Heart left ventricle (tissue), 16 donors: ENCODE measurements at regions not wholly inside any gene's neighbourhood (a gene's known extent, or its start where the extent isn't known, plus 50 kb on each side); places are given as distances from the start of the nearest gene placed in this dataset.

Source experiments
- ATAC-seq, 4 donors: fragments of 200-7000 bp; cut with Tn5 transposase; one replicate each; pipeline ENCODE4 v1.9.1; 2020 to 2022; ENCODE audit warnings: moderate library complexity in 4 of 4, mild to moderate bottlenecking in 3 of 4, moderate number of reproducible peaks in 1 of 4
- DNase-seq, 5 donors: peaks; one replicate each; pipeline ENCODE4 v3.0.0-alpha.2; 2020
- H3K27ac ChIP-seq, 12 donors: fragments of 200-600 bp; sonication (generic) in 4 of 12; one replicate each; pipeline versions ENCODE4 v1.5.0 to v1.8.0; 2016 to 2022; ENCODE audit warnings: mild to moderate bottlenecking in 2 of 12
- H3K27me3 ChIP-seq, 9 donors: fragments of 200-600 bp; sonication (generic) in 2 of 9; one replicate each; pipeline versions ENCODE4 v1.5.1 to v1.8.0; 2016 to 2022; ENCODE audit warnings: mild to moderate bottlenecking in 3 of 9
- H3K36me3 ChIP-seq, 9 donors: fragments of 200-600 bp; sonication (generic) in 2 of 9; one replicate each; pipeline versions ENCODE4 v1.5.0 to v1.8.0; 2018 to 2022; ENCODE audit warnings: mild to moderate bottlenecking in 2 of 9
- H3K4me1 ChIP-seq, 12 donors: fragments of 200-600 bp; sonication (generic) in 4 of 12; one replicate each; pipeline versions ENCODE4 v1.5.0 to v1.8.0; 2016 to 2022; ENCODE audit warnings: mild to moderate bottlenecking in 3 of 12
- H3K4me3 ChIP-seq, 12 donors: fragments of 200-600 bp; sonication (generic) in 4 of 12; one replicate each; pipeline versions ENCODE4 v1.5.0 to v1.8.0; 2017 to 2022; ENCODE audit warnings: mild to moderate bottlenecking in 9 of 12, moderate library complexity in 4 of 12
- H3K9me3 ChIP-seq, 12 donors: fragments of 200-600 bp; sonication (generic) in 4 of 12; one replicate each; pipeline versions ENCODE4 v1.5.0 to v1.8.0; 2016 to 2022; ENCODE audit warnings: mild to moderate bottlenecking in 1 of 12
- POLR2A ChIP-seq, 2 donors: fragments of 450-650 bp; IDR thresholded peaks; one replicate each; pipeline ENCODE4 v1.6.1; 2017; ENCODE audit warnings: antibody characterized with exemption in 2 of 2, mild to moderate bottlenecking in 2 of 2, moderate library complexity in 2 of 2
- WGBS, 4 donors: extraction: QIAGEN DNeasy Blood & Tissue Kit in 2 of 4; methylation state at CpG; one replicate each; pipeline versions ENCODE4 v1.1.5 to v1.1.7; 2013 to 2018; 5-methylcytosine and 5-hydroxymethylcytosine counted together
- intact Hi-C, 10 donors: fragments of 100-400 bp; cut with DNase I; formaldehyde crosslinking; loops; one replicate each; pipeline versions ENCODE4 v1.11.1 to v1.14.2; 2022
- TF ChIP-seq, protein P1 (sequence below), 12 donors: fragments of 200-600 bp; sonication (generic) in 4 of 12; IDR thresholded peaks; one replicate each; pipeline versions ENCODE4 v1.5.0 to v1.8.0; 2018 to 2022; ENCODE audit warnings: antibody characterized with exemption in 12 of 12, mild to moderate bottlenecking in 5 of 12
- donor health status: ischemic (EF 13 %, LVEDD 7.1; RV severe dilation, severe dysfunction).
- donor health status: healthy with polysubstance abuse.
- donor health status: DM: no; HTN: yes; CAD: no.
- donor health status: DM: no; HTN: no; CAD: no.
- donor health status: ischemic (EF 25% LVEDD 6.9; RV normal size, moderate dysfunction).
- donor health status: ischemic (EF 25% LVEDD 5.7; RV mildly dilated, moderate dysfunction).
- donor health status: healthy.
- donor health status: DM: yes; HTN: yes; CAD: no.
- donor health status: ischemic (EF 35%, LVEDD 5.7; RV mildly dilated, moderate dysfunction).
- donor health status: nonischemic (EF 11% LVEDD 7.7; RV severe dilation, severe dysfunction).
- donor health status: DM: yes; HTN: yes; CAD: no.
- donor health status: PGD.
- donor health status: ischemic (EF 29% LVEDD 5.4; RV normal size, mild dysfunction).
- donor health status: nonischemic (EF 23%, LVEDD 6.1; RV moderate dilation, normal function).

DNA sequence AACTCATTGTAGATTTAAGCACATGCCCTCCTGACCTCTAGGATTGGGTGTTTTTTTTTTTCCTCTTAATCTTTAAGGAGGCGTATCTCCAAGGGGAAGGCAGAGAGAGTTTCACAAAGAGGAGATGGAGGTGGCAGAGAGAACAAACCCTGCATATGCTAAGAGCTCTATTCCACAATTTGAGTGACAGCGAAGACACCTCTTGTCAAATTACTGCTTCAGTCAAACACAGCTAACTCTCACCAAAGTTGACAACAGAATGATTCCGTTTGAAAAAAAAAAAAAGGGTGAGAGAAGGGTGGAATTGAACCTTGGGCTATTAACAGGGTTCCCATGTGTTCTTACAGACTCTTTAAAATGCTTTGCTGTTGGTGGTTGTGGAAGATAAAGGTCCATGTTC is 112.6 kb downstream of the NXPE2 start:
- no peak for ATAC-seq

DNA sequence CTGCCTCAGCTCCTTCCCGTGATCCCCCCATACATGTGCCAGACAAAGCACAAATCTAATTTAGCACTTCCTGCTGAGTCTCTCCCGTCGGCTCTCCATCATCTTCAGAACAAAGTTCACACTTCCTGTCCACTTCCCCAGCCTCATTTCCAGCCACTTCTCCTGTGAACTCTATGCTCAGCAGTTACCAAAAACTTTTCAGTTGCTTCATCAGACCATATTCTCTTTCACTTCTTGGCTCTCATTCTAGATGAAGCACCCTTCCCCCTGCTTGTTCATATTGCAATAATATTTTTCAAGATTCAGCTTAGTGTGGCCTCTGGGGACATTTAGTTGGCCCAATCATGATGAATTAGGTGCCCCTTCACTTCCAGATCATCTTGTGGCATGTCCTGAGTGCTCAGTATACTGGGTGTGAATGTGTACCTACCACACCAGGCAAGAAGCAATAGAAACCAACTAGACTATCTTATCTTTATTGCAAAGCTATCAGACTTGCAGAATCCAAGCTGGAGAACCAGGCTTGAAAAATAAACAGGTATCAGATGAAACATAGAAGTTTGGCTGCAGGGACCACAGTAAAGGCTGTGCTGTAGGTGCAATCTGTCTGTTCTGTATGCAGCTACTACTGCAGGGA is 115.8 kb downstream of the NXPE2 start:
- H3K27ac ChIP-seq = peak overlapping the region in 1 of 12 donors; percentile 26
- no peaks in the 10 kb centered on the region for H3K36me3 ChIP-seq
- ATAC-seq (no peak), DNase-seq (no peak)
- H3K4me3 ChIP-seq = no peak overlapping the region
- intact Hi-C loops = loop anchor here in 1 of 10 donors (10.0 kb wide), 1 partner anchor 161 kb away; no protein-coding TSS in a partner anchor
- WGBS, 4 donors = 24 to 47% (median 39%) methylated on average over 3 of the region's 3 CpGs
- peaks cover 0 to 34% (median 8%) of the 10 kb centered on the region in 12 donors for H3K4me1 ChIP-seq
- H3K27me3 ChIP-seq = no peaks in the 10 kb centered on the region
- no peaks in the 10 kb centered on the region for H3K9me3 ChIP-seq
- no peak for TF ChIP-seq POLR2A (IDR thresholded peaks at IDR 0.05)
- TF ChIP-seq, protein P1, sequence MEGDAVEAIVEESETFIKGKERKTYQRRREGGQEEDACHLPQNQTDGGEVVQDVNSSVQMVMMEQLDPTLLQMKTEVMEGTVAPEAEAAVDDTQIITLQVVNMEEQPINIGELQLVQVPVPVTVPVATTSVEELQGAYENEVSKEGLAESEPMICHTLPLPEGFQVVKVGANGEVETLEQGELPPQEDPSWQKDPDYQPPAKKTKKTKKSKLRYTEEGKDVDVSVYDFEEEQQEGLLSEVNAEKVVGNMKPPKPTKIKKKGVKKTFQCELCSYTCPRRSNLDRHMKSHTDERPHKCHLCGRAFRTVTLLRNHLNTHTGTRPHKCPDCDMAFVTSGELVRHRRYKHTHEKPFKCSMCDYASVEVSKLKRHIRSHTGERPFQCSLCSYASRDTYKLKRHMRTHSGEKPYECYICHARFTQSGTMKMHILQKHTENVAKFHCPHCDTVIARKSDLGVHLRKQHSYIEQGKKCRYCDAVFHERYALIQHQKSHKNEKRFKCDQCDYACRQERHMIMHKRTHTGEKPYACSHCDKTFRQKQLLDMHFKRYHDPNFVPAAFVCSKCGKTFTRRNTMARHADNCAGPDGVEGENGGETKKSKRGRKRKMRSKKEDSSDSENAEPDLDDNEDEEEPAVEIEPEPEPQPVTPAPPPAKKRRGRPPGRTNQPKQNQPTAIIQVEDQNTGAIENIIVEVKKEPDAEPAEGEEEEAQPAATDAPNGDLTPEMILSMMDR (IDR thresholded peaks at IDR 0.05) = no peak

More for the DNA sequence above, 112.6 kb downstream of the NXPE2 start:
- peaks cover 0 to 8% (median 0%) of the 10 kb centered on the region in 12 donors for H3K4me1 ChIP-seq
- no peak overlapping the region for H3K4me3 ChIP-seq
- H3K27me3 ChIP-seq = no peaks in the 10 kb centered on the region
- H3K27ac ChIP-seq = no peak overlapping the region
- H3K9me3 ChIP-seq = no peaks in the 10 kb centered on the region
- intact Hi-C loops = loop anchor here in 1 of 10 donors (10.0 kb wide), 1 partner anchor 164 kb away; no protein-coding TSS in a partner anchor
- no peaks in the 10 kb centered on the region for H3K36me3 ChIP-seq
- DNase-seq = no peak
- 50 to 73% (median 67%) methylated on average over 3 of the region's 3 CpGs for WGBS, 4 donors
- no peak for TF ChIP-seq POLR2A (IDR thresholded peaks at IDR 0.05)
- TF ChIP-seq, protein P1 (IDR thresholded peaks at IDR 0.05) = no peak

DNA sequence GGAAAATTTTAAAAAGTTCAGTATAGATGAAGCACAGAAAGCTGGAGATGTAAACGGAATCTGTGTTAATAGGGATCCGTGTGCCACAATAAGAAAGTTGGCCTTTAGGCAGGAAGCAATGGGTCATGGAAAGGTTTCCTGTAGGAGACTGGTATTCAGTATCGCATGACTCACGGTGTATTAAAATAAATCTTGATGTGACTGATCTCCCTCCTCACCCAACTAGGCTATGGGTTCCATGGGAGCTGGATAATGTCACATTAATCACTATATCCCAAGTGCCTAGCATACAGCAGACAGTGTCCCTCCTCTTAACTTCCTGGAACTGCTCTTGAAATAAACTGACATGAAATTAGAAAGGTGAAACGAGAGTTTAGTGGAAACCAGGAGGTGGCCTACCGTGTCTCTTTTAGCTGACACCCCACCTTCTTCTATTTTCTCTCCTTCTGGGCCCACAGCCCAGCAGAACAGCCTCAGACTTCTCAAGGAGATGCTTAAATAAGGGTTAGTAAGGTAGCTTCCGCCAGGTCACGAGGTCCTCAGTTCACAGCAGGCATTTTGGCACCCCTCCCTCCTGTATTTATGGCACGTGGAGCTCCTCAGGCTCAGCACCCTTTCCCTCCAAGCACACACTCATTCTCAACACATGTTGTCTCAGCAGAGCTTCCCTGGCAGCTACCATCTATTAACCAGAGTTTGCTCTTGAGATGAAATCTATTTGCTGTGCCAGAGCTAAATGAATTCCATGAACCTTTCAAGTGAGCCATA is 118.8 kb downstream of the NXPE2 start:
- WGBS, 4 donors = 23 to 25% (median 24%) methylated on average over 9 of the region's 9 CpGs
- H3K4me1 ChIP-seq = peaks cover 0 to 40% (median 8%) of the 10 kb centered on the region in 12 donors

More for the DNA sequence above, 118.8 kb downstream of the NXPE2 start:
- intact Hi-C loops = loop anchor here in 4 of 10 donors (2.0 to 10.0 kb wide), 4 partner anchors 95 to 158 kb away; no protein-coding TSS in a partner anchor
- peaks cover 0 to 4% (median 0%) of the 10 kb centered on the region in 9 donors for H3K27me3 ChIP-seq
- H3K36me3 ChIP-seq = no peaks in the 10 kb centered on the region
- no peak for TF ChIP-seq POLR2A (IDR thresholded peaks at IDR 0.05)
- TF ChIP-seq, protein P1 (IDR thresholded peaks at IDR 0.05) = no peak
- DNase-seq = peak in 3 of 5 donors; percentile 38 to 65 (median 54)
- H3K9me3 ChIP-seq = no peaks in the 10 kb centered on the region
- H3K4me3 ChIP-seq = no peak overlapping the region
- ATAC-seq = peak; percentile 94 to 98 (median 96)
- H3K27ac ChIP-seq = peak overlapping the region in 11 of 12 donors; percentile 66 to 96 (median 77)
